ENCODE measurements at regions not wholly inside any gene's neighbourhood (a gene's known extent, or its start where the extent isn't known, plus 50 kb on each side); places are given as distances from the start of the nearest gene placed in this dataset.

DNA sequence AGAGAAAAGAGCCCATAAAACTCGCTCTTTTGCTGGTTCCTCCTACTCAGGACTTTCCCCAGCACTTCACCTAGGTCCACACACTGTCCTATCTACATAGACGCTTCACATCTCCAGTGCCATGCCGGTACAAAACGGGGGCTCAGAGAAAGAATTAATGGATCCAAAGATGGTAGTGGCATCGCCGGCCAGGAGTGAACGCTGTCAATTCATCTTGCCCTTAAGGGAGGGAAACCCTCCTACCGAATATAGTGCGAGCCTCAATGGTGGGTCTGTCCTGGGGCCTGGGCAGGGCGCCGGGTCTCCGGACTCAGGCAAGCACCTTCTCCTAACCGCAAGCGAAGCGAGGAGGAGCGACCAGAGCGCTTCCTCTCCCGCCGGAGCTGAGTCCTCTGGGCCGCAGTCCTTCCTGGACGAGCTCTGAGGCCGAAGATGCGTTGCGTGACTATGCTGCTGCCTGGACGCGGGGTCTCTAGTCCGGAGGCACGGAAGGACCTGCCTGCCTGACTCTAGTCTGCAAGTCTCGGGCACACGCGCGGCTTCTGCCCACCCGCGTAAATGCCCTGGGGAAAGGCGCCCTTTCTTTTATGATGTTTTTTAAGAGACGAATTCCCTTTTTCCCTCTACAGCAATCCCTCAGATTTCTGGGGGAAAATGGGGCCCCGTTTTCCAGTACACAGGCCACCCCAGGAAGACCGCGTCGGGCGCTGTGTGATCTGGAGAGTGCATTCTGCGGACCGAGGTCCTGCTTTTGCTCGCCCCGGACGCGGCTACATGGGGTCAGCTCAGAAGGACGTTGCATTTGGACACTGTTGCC is 100.1 kb upstream of the PRDM1 start:
- FAIRE-seq (no peak), DNase-seq (ENCODE audit: insufficient read length, low spot score) (no peak)
- TF ChIP-seq POLR2AphosphoS5 (IDR thresholded peaks at IDR 0.05; ENCODE audit: low read depth, low read length): no peak
- no peak for TF ChIP-seq PAX5 (IDR thresholded peaks at IDR 0.05; ENCODE audit: insufficient read depth, low read length, severe bottlenecking)
- no peak for TF ChIP-seq POLR2A (IDR thresholded peaks at IDR 0.05; ENCODE audit: low read depth, low read length)
- TF ChIP-seq TAF1 (IDR thresholded peaks at IDR 0.05; ENCODE audit: low read depth, low read length): no peak
- no peak for TF ChIP-seq POU2F2 (IDR thresholded peaks at IDR 0.05; ENCODE audit: low read depth, low read length)
- no peak for TF ChIP-seq SPI1 (IDR thresholded peaks at IDR 0.05; ENCODE audit: low read depth, low read length)

GRCh38 chr6:105985098-105985815 is 100.9 kb upstream of the PRDM1 start:
- FAIRE-seq: no peak
- no peak for DNase-seq (ENCODE audit: insufficient read length, low spot score)
- TF ChIP-seq POLR2A (IDR thresholded peaks at IDR 0.05; ENCODE audit: low read depth, low read length) (no peak), POU2F2 (IDR thresholded peaks at IDR 0.05; ENCODE audit: low read depth, low read length) (no peak), SPI1 (IDR thresholded peaks at IDR 0.05; ENCODE audit: low read depth, low read length) (no peak)

GRCh38 chr6:105983763-105984162 is 102.4 kb upstream of the PRDM1 start:
- no peak for TF ChIP-seq TAF1 (IDR thresholded peaks at IDR 0.05; ENCODE audit: low read depth, low read length)
- no peak for TF ChIP-seq PAX5 (IDR thresholded peaks at IDR 0.05; ENCODE audit: insufficient read depth, low read length, severe bottlenecking)
- no peak for TF ChIP-seq POLR2A (IDR thresholded peaks at IDR 0.05; ENCODE audit: low read depth, low read length)
- TF ChIP-seq POLR2AphosphoS5 (IDR thresholded peaks at IDR 0.05; ENCODE audit: low read depth, low read length): no peak
- TF ChIP-seq POU2F2 (IDR thresholded peaks at IDR 0.05; ENCODE audit: low read depth, low read length): no peak
- no peak for TF ChIP-seq SPI1 (IDR thresholded peaks at IDR 0.05; ENCODE audit: low read depth, low read length)
- no peak for DNase-seq (ENCODE audit: insufficient read length, low spot score)
- FAIRE-seq: no peak

DNA sequence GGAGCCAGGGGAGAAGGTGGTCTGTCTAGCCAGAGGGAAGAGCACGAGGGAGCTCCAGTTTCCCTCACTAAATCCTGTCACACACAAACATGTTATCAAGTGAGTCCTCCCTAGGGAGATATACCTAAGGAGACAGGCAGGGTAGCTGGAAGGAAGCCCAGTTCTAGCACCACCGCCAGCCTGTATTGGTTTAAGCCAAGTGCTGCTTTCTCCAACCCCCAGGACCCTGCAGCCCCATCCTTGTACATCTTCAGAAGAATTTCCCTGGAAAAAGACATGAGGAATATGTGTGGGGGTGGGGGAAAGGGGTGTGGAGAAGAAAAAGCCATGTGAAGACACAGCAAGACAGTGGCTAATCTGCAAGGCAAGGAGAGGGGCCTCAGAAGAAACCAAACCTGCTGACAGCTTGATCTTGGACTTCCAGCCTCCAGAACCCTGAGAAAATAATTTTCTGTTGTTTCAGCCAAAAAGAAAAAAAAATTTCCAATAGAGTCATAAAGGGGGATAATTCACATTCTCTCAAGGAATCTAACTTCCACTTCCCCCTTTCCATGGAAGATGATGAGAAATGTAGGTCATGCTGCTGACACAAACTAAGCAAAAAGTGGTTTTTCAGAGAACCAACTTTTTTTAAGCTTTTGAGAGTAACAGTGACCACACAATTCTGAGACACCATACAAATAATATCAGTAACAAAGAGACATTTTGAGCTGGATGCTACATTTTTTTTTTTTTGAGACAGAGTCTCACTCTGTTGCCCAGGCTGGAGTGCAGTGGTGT is 103.2 kb upstream of the PRDM1 start:
- no peak for FAIRE-seq
- no peak for TF ChIP-seq SPI1 (IDR thresholded peaks at IDR 0.05; ENCODE audit: low read depth, low read length)
- TF ChIP-seq TAF1 (IDR thresholded peaks at IDR 0.05; ENCODE audit: low read depth, low read length): no peak
- no peak for TF ChIP-seq POLR2AphosphoS5 (IDR thresholded peaks at IDR 0.05; ENCODE audit: low read depth, low read length)
- no peak for TF ChIP-seq POLR2A (IDR thresholded peaks at IDR 0.05; ENCODE audit: low read depth, low read length)
- TF ChIP-seq PAX5 (IDR thresholded peaks at IDR 0.05; ENCODE audit: insufficient read depth, low read length, severe bottlenecking): no peak
- no peak for TF ChIP-seq POU2F2 (IDR thresholded peaks at IDR 0.05; ENCODE audit: low read depth, low read length)

GRCh38 chr6:105981888-105982358 is 104.2 kb upstream of the PRDM1 start:
- FAIRE-seq: no peak
- DNase-seq (ENCODE audit: insufficient read length, low spot score): no peak
- no peak for TF ChIP-seq PAX5 (IDR thresholded peaks at IDR 0.05; ENCODE audit: insufficient read depth, low read length, severe bottlenecking)
- TF ChIP-seq TAF1 (IDR thresholded peaks at IDR 0.05; ENCODE audit: low read depth, low read length): no peak
- no peak for TF ChIP-seq SPI1 (IDR thresholded peaks at IDR 0.05; ENCODE audit: low read depth, low read length)
- TF ChIP-seq POLR2A (IDR thresholded peaks at IDR 0.05; ENCODE audit: low read depth, low read length): no peak
- no peak for TF ChIP-seq POLR2AphosphoS5 (IDR thresholded peaks at IDR 0.05; ENCODE audit: low read depth, low read length)

More for the DNA sequence above, 103.2 kb upstream of the PRDM1 start:
- DNase-seq (ENCODE audit: insufficient read length, low spot score): no peak

DNA sequence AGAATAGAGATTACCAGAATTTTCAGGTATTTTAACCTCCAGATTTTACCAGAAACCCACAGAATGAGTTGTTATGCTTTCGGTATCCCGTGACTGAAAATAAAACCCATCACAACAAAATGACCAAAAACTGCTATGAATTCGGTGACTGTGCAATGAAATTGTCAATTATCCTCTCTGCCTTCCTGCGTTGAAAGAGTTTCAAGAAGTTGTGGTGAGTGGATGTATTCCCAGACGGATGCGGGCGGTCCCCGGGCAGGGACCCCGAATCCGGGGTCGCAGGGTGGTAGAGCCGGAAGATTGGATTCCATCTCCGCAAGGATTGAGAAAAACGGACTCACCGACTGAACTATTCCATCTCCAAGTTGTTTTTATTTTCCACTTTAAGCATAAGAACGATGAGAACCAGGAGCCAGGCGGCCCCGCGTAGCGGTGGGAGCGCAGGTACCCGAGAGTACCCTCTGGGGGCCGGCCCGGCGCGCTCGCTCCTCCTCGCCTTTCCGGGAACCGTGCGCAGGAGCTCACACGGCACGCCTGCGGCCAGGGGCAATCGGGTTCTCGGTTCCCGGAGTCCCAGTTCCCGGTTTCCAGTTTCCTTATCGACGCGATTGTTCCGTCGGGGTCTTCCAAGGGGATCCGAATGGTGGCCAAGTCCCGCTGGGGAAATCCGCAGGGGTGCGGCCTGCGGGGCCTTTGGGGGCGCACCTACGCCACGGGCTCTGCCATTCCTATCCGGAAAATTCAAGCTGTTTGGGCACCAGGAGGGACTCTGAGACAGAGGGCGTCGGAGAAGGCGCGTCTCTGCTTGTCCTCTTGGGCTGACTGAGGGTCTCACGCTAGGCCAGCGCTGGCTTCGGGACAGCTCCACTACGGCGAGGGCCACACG is 104.9 kb upstream of the PRDM1 start:
- TF ChIP-seq TAF1 (IDR thresholded peaks at IDR 0.05; ENCODE audit: low read depth, low read length): no peak
- TF ChIP-seq POLR2A (IDR thresholded peaks at IDR 0.05; ENCODE audit: low read depth, low read length): no peak
- TF ChIP-seq SPI1 (IDR thresholded peaks at IDR 0.05; ENCODE audit: low read depth, low read length): no peak
- TF ChIP-seq PAX5 (IDR thresholded peaks at IDR 0.05; ENCODE audit: insufficient read depth, low read length, severe bottlenecking): no peak
- no peak for TF ChIP-seq POLR2AphosphoS5 (IDR thresholded peaks at IDR 0.05; ENCODE audit: low read depth, low read length)
- no peak for TF ChIP-seq POU2F2 (IDR thresholded peaks at IDR 0.05; ENCODE audit: low read depth, low read length)
- DNase-seq (ENCODE audit: insufficient read length, low spot score) (no peak), FAIRE-seq (peak; percentile 5)

GRCh38 chr6:105978974-105979373 is 107.2 kb upstream of the PRDM1 start:
- no peak for DNase-seq (ENCODE audit: insufficient read length, low spot score)
- TF ChIP-seq TAF1 (IDR thresholded peaks at IDR 0.05; ENCODE audit: low read depth, low read length) (no peak), POU2F2 (IDR thresholded peaks at IDR 0.05; ENCODE audit: low read depth, low read length) (no peak), SPI1 (IDR thresholded peaks at IDR 0.05; ENCODE audit: low read depth, low read length) (no peak), PAX5 (IDR thresholded peaks at IDR 0.05; ENCODE audit: insufficient read depth, low read length, severe bottlenecking) (no peak), POLR2A (IDR thresholded peaks at IDR 0.05; ENCODE audit: low read depth, low read length) (no peak), POLR2AphosphoS5 (IDR thresholded peaks at IDR 0.05; ENCODE audit: low read depth, low read length) (no peak)
- FAIRE-seq: no peak

DNA sequence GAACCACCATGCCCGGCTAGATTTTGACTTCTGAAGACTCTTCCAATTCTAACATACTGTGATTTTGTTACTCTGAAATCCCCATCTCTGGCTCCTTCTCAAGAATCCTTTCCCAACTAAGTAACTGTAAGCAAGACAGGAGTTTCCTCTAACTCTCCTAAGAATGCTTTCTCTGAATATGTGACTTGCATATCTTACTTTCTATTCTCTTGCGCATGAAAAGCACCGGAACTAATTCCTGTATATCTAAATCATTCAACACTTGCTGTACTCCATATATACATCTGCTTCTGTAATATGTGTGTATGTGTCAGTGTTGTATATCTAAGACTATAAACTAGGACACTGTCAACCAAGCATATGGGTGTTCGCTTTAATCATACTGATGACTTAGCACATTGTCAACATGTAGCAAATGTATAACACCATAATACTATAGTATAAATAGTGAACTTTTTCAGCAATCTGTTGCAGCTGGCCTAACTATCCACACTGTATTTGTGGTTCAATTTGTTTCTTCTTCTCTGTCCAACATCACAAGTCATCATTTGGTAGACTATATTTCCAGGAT is 108.1 kb upstream of the PRDM1 start:
- no peak for DNase-seq (ENCODE audit: insufficient read length, low spot score)
- no peak for FAIRE-seq
- TF ChIP-seq POU2F2 (IDR thresholded peaks at IDR 0.05; ENCODE audit: low read depth, low read length): no peak
- no peak for TF ChIP-seq POLR2A (IDR thresholded peaks at IDR 0.05; ENCODE audit: low read depth, low read length)

All from GM12891 (cell line).